ENCODE measurements at regions not wholly inside any gene's neighbourhood (a gene's known extent, or its start where the extent isn't known, plus 50 kb on each side); places are given as distances from the start of the nearest gene placed in this dataset.

DNA sequence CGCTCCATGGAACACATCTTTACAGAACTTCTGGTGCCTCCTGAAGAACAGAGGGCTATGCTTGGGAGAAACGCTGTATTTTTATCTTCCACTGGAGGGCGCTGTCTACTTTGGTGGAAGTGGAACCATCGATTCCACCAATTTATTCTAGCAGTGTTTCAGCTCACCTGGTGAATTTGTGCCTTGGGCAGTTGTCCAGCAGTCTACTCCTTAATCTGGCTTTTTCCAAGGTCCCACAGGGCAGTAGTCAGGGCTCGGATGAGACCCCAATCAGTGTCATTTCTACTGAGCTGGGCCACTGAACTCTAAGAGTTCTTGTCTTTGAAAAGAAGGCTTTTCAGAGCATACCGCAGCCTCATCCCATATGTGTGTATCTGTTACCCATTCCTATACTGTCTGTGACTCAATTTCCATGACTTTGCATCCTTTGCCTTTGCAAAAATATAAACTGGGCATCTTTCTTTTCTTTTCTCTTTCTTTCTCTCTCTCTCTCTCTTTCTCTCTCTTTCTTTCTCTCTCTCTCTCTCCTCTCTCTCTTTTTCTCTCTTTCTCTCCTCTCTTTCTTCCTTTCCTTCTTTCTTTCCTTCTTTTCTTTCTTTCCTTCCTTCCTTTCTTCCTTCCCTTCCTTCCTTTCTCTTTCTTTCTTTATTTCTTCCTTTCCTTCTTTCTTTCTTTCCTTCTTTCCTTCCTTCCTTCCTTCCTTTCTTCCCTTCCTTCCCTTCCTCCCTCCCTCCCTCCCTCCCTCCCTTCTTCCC is 138.4 kb upstream of the ZNF618 start:
- TF ChIP-seq CTCF (IDR thresholded peaks at IDR 0.05; ENCODE audit: insufficient read depth, low read length, poor library complexity, severe bottlenecking) (peak; percentile 49), EZH2phosphoT487 (conservative IDR thresholded peaks at IDR 0.05; ENCODE audit: low read length) (no peak)
